GM12875 (cell line): ENCODE measurements at regions not wholly inside any gene's neighbourhood (a gene's known extent, or its start where the extent isn't known, plus 50 kb on each side); places are given as distances from the start of the nearest gene placed in this dataset.

Experiments used
- H3K4me3 ChIP-seq: one replicate; pipeline ENCODE4 v1.5.1; 2011; ENCODE audit warnings: low read depth, low read length, control low read depth
- TF ChIP-seq, protein P1 (sequence below): IDR thresholded peaks from 2 replicates; pipeline ENCODE4 v1.5.1; 2011; ENCODE audit warnings: low read depth, mild to moderate bottlenecking, control low read depth, inconsistent platforms, low read length, moderate library complexity, borderline replicate concordance; ENCODE audit not compliant: insufficient read depth

DNA sequence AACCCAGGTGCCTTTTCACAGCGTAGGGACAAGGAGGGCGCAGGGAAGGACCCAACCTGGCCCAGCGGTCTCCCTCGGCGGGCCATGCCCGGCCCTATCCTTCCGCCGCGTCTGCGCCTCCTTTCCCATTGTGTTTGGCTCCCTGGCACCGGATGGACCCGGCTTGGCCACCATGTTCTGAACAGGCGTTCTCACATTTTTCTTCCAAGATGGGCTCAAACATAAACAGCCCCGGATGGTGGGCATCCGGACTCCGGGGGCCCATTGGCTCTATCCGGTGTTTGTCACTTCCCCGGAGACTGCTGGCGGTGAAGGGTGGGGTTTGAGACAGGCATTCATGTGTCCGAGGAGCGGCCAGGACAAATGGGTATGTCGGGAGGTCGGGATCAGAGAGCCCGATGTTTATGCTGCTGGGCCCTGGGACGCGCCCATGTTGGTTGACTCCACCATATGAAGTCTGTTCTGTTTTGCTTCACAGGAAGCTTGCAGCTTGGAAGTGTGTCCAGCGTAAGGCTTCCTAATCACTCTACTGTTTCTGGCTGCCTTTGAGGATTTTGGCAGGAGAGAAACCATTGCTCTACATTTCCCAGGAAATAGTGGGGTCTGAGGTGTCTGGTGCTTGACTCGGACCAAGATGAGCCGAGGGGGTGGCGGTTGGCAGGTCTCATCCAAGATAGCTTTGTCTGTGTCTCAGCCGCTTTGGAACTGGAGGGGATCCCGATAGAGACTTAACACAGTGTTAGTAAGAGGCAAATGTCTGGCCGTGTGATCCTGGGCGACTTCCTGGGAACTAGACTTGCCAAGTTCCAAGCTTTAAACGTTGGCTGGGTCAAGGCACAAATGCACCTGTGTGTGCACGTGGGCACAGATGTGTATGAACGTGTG, 188.3 kb downstream of the IRF8 start:
- H3K4me3 ChIP-seq: no peak overlapping the region
- TF ChIP-seq, protein P1, sequence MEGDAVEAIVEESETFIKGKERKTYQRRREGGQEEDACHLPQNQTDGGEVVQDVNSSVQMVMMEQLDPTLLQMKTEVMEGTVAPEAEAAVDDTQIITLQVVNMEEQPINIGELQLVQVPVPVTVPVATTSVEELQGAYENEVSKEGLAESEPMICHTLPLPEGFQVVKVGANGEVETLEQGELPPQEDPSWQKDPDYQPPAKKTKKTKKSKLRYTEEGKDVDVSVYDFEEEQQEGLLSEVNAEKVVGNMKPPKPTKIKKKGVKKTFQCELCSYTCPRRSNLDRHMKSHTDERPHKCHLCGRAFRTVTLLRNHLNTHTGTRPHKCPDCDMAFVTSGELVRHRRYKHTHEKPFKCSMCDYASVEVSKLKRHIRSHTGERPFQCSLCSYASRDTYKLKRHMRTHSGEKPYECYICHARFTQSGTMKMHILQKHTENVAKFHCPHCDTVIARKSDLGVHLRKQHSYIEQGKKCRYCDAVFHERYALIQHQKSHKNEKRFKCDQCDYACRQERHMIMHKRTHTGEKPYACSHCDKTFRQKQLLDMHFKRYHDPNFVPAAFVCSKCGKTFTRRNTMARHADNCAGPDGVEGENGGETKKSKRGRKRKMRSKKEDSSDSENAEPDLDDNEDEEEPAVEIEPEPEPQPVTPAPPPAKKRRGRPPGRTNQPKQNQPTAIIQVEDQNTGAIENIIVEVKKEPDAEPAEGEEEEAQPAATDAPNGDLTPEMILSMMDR: no peak

DNA sequence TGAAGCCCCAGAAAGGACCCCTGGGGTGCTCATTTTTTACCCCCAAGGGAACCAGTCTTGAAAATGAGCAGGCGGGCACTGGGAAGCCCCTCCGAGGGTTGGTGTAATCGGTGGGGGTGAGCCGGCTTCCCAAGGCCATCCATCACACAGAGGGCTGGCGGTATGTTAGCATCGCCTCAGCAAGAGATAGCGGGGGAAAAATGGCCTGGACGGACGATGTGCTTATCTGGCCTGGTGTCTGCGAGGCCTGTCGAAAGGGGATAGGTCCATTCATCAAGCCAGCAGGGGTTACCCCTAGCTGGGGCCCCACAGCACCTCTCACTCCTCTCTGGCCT, 188.9 kb downstream of the IRF8 start:
- TF ChIP-seq, protein P1: no peak
- no peak overlapping the region for H3K4me3 ChIP-seq

DNA sequence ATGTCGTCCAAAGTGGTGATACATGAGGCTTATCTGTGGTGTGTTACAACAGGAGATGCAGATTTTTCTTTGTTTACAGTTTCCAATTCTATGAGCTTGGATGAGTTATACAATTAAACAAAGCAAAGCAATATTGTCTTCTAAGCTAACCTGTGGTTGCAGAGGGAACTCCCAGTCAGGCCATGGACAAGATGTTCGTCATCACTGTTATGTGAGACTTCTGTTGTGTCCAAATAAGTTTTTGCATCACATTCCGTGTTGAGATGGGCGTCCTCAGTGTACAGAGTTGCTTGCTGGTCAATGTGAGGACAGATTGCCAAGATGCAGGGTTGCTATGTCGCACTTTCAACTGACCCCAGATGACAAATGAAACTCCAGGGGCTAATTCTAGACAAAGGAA, 189.3 kb downstream of the IRF8 start:
- TF ChIP-seq, protein P1: no peak
- H3K4me3 ChIP-seq: no peak overlapping the region

DNA sequence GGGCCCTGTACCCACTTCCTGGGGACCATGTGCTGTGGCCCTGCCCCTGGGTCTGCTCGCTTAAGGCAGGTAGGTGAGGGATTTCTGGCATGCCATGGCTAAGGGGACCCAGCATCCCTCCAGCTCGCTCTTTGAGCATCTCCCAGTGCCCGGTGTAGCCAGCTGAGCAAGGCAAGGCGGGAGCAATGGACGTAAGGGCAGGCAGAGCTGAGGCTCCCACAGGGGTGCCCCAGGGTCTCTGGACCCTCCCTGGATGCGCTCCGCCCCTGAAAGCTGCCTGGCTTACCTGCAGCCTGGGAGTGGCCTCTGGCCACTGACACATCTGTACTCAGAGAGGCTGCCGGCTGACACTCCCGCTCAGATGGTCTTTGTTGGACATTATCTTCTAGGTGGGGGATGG, 189.9 kb downstream of the IRF8 start:
- no peak overlapping the region for H3K4me3 ChIP-seq
- TF ChIP-seq, protein P1: no peak

DNA sequence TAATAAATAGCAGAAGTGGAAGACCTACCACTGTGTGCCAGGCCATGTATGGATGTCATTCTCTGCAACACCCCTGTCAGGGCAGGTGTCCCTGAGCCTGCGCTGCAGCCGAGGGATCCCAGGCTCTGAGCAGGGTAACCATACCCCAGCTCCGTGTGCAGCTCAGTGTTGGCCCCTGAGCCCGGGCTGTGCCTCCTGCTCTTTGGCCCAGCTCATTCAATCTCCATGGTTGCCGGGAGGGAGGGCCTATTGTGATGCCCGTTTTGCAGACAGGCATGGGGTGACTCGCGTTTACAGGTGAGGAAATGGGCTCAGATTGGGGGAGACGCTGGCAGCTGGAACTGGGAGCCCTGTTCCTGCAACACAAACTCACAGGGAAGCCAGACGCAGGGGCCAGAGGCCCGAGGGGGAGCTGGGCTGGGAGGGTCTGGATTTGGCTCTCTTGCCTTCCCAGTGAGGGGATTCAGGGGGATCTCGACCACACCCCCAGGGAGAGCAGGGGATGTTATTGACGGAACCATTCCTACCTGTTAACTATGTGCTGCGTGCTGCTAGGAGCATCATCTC, 190.5 kb downstream of the IRF8 start:
- H3K4me3 ChIP-seq: peak overlapping the region; percentile 8
- TF ChIP-seq, protein P1: no peak

DNA sequence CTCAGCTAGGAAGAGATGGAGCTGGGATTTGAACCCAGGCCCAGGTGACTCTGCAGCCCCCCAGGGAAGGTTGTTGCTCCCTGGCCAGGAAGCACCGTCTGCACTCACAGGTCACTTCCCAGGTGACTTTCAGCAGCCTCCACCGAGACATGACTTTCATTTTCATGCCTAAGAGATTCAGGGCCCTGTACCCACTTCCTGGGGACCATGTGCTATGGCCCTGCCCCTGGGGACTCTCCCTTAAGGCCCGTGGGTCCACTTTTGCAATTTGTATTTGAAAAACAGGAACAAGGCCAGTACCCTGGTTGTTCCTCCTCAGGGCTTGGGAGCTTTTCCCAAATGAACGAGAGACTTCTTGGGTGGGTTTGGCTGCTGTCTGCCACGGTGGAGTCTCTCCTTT, 191.0 kb downstream of the IRF8 start:
- peak overlapping the region; percentile 8 for H3K4me3 ChIP-seq
- TF ChIP-seq, protein P1: no peak
